MM.1S (cell line): ENCODE measurements at regions not wholly inside any gene's neighbourhood (a gene's known extent, or its start where the extent isn't known, plus 50 kb on each side); places are given as distances from the start of the nearest gene placed in this dataset.

Experiments
- CTCF ChIP-seq: fragments of 300-600 bp; sonication (generic); IDR thresholded peaks from 2 replicates; pipeline ENCODE4 v1.5.1; 2016; ENCODE audit warnings: antibody characterized with exemption, low read length, mixed read lengths
- EZH2phosphoT487 ChIP-seq: fragments of 300-600 bp; sonication (generic); IDR thresholded peaks from 2 replicates; pipeline ENCODE4 v1.6.1; 2018; ENCODE audit warnings: antibody characterized with exemption, low read length

DNA sequence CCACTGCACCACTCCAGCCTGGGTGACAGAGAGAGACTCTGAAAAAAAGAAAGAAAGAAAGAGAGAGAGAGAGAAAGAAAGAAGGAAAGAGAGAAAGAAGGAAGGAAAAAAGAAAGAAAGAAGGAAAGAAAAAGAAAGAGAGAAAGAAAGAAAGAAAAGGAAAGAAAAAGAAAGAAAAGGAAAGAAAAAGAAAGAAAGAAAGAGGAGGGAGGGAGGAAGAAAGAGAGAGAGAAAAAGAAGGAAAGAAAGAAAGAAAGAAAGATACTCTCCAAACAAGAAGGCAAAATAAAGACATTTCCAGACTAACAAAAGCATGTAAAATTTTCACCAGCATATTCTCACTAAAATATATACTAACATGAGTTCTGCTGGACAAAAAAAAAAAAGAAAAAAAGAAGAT is 228.7 kb downstream of the DPH6 start:
- TF ChIP-seq CTCF (no peak), EZH2phosphoT487 (no peak)
